ENCODE measurements at regions not wholly inside any gene's neighbourhood (a gene's known extent, or its start where the extent isn't known, plus 50 kb on each side); places are given as distances from the start of the nearest gene placed in this dataset.

DNA sequence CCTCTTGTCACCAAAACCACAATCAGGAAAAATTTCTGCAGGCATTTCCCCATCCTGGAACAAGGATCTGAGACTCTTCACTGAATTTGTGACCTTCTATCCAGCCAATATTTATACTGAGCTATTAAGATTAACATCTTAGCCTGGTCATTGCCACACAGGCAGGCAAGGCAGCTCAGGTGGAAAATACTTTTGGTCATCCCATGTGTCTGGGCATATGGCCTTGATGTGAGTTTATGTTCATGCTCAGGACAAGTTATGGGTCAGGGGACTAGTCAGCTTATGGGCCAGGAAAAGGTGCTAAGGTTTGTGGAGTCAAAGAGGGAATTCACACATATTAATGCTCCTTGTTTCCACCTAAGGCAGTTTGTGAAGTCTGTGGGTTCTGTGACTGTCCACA lies 124.3 kb upstream of the TOP3B start:
- H3K4me3 ChIP-seq (ENCODE audit: low read depth, low read length): no peak overlapping the region
- TF ChIP-seq, protein P1, sequence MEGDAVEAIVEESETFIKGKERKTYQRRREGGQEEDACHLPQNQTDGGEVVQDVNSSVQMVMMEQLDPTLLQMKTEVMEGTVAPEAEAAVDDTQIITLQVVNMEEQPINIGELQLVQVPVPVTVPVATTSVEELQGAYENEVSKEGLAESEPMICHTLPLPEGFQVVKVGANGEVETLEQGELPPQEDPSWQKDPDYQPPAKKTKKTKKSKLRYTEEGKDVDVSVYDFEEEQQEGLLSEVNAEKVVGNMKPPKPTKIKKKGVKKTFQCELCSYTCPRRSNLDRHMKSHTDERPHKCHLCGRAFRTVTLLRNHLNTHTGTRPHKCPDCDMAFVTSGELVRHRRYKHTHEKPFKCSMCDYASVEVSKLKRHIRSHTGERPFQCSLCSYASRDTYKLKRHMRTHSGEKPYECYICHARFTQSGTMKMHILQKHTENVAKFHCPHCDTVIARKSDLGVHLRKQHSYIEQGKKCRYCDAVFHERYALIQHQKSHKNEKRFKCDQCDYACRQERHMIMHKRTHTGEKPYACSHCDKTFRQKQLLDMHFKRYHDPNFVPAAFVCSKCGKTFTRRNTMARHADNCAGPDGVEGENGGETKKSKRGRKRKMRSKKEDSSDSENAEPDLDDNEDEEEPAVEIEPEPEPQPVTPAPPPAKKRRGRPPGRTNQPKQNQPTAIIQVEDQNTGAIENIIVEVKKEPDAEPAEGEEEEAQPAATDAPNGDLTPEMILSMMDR (IDR thresholded peaks at IDR 0.05; ENCODE audit: low read depth, low read length): no peak

DNA sequence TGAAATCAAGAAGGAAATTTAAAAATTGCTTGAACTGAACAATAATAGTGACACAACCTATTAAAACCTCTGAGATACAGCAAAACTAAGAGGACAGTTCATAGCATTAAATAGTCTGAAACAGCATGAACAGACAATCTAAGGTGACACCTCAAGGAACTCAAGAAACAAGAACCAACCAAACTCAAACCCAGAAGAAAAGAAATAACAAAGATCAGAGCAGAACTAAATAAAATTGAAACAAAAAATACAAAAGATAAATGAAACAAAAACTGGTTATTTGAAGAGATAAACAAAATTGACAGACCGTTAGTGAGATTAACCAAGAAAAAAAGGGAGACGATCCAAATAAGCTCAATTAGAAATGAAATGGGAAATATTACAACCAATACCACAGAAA lies 122.8 kb upstream of the TOP3B start:
- Histone ChIP-seq H3K4me1 (no peaks in the 10 kb centered on the region), H3K27me3 (peaks cover 6% of the 10 kb centered on the region; the same call in 1 of the 2 replicates), H3K9me3 (no peaks in the 10 kb centered on the region; the same call in 1 of the 2 replicates), H3K36me3 (no peaks in the 10 kb centered on the region), H3K4me3 (ENCODE audit: low read depth, low read length) (no peak overlapping the region)
- TF ChIP-seq, protein P1 (IDR thresholded peaks at IDR 0.05; ENCODE audit: low read depth, low read length): no peak
- no peak for DNase-seq

More for the DNA sequence above, 124.3 kb upstream of the TOP3B start:
- no peaks in the 10 kb centered on the region for H3K4me1 ChIP-seq
- no peaks in the 10 kb centered on the region for H3K9me3 ChIP-seq
- no peaks in the 10 kb centered on the region for H3K36me3 ChIP-seq
- no peak for DNase-seq
- peaks cover 6% of the 10 kb centered on the region; the same call in 1 of the 2 replicates for H3K27me3 ChIP-seq

DNA sequence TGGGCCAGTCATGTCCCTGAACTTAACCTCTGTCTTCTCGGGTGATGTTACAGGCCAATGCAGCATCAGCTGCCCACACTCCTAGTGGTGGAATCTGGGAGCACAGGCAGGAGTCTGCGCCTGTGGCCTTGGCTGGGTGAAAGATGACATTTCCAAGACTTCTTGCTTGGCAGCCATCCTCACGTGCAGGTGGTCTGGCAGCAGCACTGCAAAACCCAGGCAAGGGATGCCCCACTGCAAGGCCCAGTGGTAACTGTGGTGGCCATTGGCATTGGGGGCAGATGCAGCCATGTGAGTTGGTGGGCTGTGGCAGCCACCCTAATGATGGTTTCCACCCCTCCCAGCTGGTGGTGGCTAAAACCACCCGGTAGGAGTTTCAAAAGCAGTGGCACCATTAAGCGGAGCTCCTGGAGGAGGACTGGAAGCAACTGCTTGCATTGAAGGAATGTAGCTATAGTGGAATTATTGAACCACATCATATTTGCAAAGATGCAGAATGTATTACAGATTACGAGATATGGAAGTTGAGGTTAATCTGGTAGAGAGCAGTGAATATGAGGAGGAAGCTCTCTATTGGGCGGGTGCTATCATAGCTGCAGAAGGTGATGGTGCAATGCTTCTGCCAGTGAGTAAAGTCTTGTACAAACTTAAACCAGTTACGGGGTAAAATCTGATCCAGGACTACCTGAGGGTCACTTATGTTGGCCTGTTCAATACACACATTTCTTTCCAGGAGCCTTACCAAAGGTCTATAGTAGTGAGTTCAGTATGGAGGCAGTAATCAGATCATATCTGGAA lies 120.7 kb upstream of the TOP3B start:
- Histone ChIP-seq H3K4me3 (ENCODE audit: low read depth, low read length) (no peak overlapping the region), H3K4me1 (no peaks in the 10 kb centered on the region), H3K36me3 (no peaks in the 10 kb centered on the region), H3K27me3 (peaks cover 6% of the 10 kb centered on the region), H3K9me3 (no peaks in the 10 kb centered on the region; the same call in 1 of the 2 replicates)
- TF ChIP-seq, protein P1 (IDR thresholded peaks at IDR 0.05; ENCODE audit: low read depth, low read length): peak; percentile 58
- DNase-seq: peak; percentile 30

GRCh38 chr22:22099833-22100812 lies 117.5 kb upstream of the TOP3B start:
- DNase-seq: no peak
- Histone ChIP-seq H3K9me3 (no peaks in the 10 kb centered on the region; the same call in 1 of the 2 replicates), H3K4me3 (ENCODE audit: low read depth, low read length) (no peak overlapping the region), H3K27me3 (peaks cover 19% of the 10 kb centered on the region), H3K36me3 (no peaks in the 10 kb centered on the region), H3K4me1 (no peaks in the 10 kb centered on the region)
- TF ChIP-seq, protein P1 (IDR thresholded peaks at IDR 0.05; ENCODE audit: low read depth, low read length): peak; percentile 44

- no peak for DNase-seq
- Histone ChIP-seq H3K27me3 (peaks cover 25% of the 10 kb centered on the region), H3K4me3 (ENCODE audit: low read depth, low read length) (no peak overlapping the region)
Observed at GRCh38 chr22:22099194-22099486, 116.6 kb upstream of the TOP3B start.

More at GRCh38 chr22:22099194-22099486, 116.6 kb upstream of the TOP3B start:
- Histone ChIP-seq H3K36me3 (no peaks in the 10 kb centered on the region), H3K9me3 (no peaks in the 10 kb centered on the region; the same call in 1 of the 2 replicates), H3K4me1 (no peaks in the 10 kb centered on the region)
- TF ChIP-seq, protein P1 (IDR thresholded peaks at IDR 0.05; ENCODE audit: low read depth, low read length): no peak

All from BE2C (cell line).